GM19455 (cell line): ENCODE measurements at regions not wholly inside any gene's neighbourhood (a gene's known extent, or its start where the extent isn't known, plus 50 kb on each side); places are given as distances from the start of the nearest gene placed in this dataset.

Source experiments
- ATAC-seq: cut with Tn5 transposase; IDR thresholded peaks from one replicate; pipeline ENCODE4 v1.9.1; 2021; ENCODE audit not compliant: unreplicated experiment

GRCh38 chr20:40925829-40926510, 102.7 kb upstream of the TOP1 start:
- no peak for ATAC-seq

- ATAC-seq: no peak
Observed at GRCh38 chr20:40926928-40927327, 101.7 kb upstream of the TOP1 start.

- ATAC-seq: no peak
Observed at GRCh38 chr20:40930561-40930960, 98.1 kb upstream of the TOP1 start.

- ATAC-seq: no peak
Observed at GRCh38 chr20:40931410-40932044, 97.1 kb upstream of the TOP1 start.

- no peak for ATAC-seq
Observed at GRCh38 chr20:40932436-40932835, 96.2 kb upstream of the TOP1 start.

GRCh38 chr20:40933758-40934157, 94.9 kb upstream of the TOP1 start:
- ATAC-seq: no peak

GRCh38 chr20:40938020-40938419, 90.6 kb upstream of the TOP1 start:
- ATAC-seq: no peak

- ATAC-seq: no peak
Observed at GRCh38 chr20:40939667-40940066, 89.0 kb upstream of the TOP1 start.

- no peak for ATAC-seq
Observed at GRCh38 chr20:40941133-40941610, 87.5 kb upstream of the TOP1 start.

GRCh38 chr20:40942006-40942405, 86.6 kb upstream of the TOP1 start:
- no peak for ATAC-seq

- ATAC-seq: no peak
Observed at GRCh38 chr20:40942775-40943174, 85.8 kb upstream of the TOP1 start.

GRCh38 chr20:40943591-40943990, 85.0 kb upstream of the TOP1 start:
- no peak for ATAC-seq

GRCh38 chr20:40945189-40945588, 83.4 kb upstream of the TOP1 start:
- ATAC-seq: no peak

- ATAC-seq: no peak
Observed at GRCh38 chr20:40945754-40946450, 82.7 kb upstream of the TOP1 start.

GRCh38 chr20:40946451-40946850, 82.2 kb upstream of the TOP1 start:
- no peak for ATAC-seq

- no peak for ATAC-seq
Observed at GRCh38 chr20:40948465-40949267, 80.0 kb upstream of the TOP1 start.

GRCh38 chr20:40949346-40949745, 79.3 kb upstream of the TOP1 start:
- ATAC-seq: no peak

GRCh38 chr20:40952136-40952535, 76.5 kb upstream of the TOP1 start:
- no peak for ATAC-seq

GRCh38 chr20:40953416-40953815, 75.2 kb upstream of the TOP1 start:
- no peak for ATAC-seq

- no peak for ATAC-seq
Observed at GRCh38 chr20:40953856-40954255, 74.8 kb upstream of the TOP1 start.

GRCh38 chr20:40954521-40955165, 74.0 kb upstream of the TOP1 start:
- no peak for ATAC-seq
